Natural killer cell treated with Interleukin-12 subunit alpha and Interleukin-12 subunit beta and Interleukin-15 and Interleukin-18, amount 100 ng/mL, for 72 hours (primary cell): ENCODE measurements at regions not wholly inside any gene's neighbourhood (a gene's known extent, or its start where the extent isn't known, plus 50 kb on each side); places are given as distances from the start of the nearest gene placed in this dataset.
"Not testable (repeated sequence)": the region's sequence is repeated elsewhere in the genome, so short reads cannot be mapped to it uniquely, and the experiment has no call there.

ENCODE experiments used
- ATAC-seq, 2 donors: fragments of 150-1000 bp; cut with Tn5 transposase in 1 of 2; sonication (Bioruptor Pico), chemical (Tn5 transposase) in 1 of 2; 2 replicates each; pipeline ENCODE4 v1.10.0; 2021
- DNase-seq: peaks from one replicate; pipeline ENCODE4 v3.0.0; 2022; ENCODE audit warnings: low spot score
- H3K27ac Mint-ChIP-seq, 2 donors: 1 replicate in 1 of 2; 2 replicates in 1 of 2; pipeline ENCODE4 v1.8.0; 2022; ENCODE audit warnings: mixed read lengths in 2 of 2, mild to moderate bottlenecking in 1 of 2, moderate library complexity in 1 of 2
- H3K27me3 Mint-ChIP-seq, 2 donors: 1 replicate in 1 of 2; 2 replicates in 1 of 2; pipeline ENCODE4 v1.8.0; 2022; ENCODE audit warnings: mixed read lengths in 2 of 2
- H3K36me3 Mint-ChIP-seq: one replicate; pipeline ENCODE4 v1.8.0; 2022; ENCODE audit warnings: mixed read lengths
- H3K4me1 Mint-ChIP-seq, 2 donors: 1 replicate in 1 of 2; 2 replicates in 1 of 2; pipeline ENCODE4 v1.8.0; 2022; ENCODE audit warnings: low read depth in 2 of 2, mixed read lengths in 2 of 2, mild to moderate bottlenecking in 1 of 2
- H3K4me3 Mint-ChIP-seq: one replicate; pipeline ENCODE4 v1.8.0; 2022; ENCODE audit warnings: mixed read lengths
- H3K9me3 Mint-ChIP-seq: 2 replicates; pipeline ENCODE4 v1.8.0; 2022; ENCODE audit warnings: mixed read lengths

GRCh38 chr7:96770758-96771157 lies 61.1 kb upstream of the SEM1 start:
- Mint-ChIP-seq H3K27ac (no peak overlapping the region), H3K36me3 (peaks cover 6% of the 10 kb centered on the region), H3K27me3 (peaks cover 30 to 50% of the 10 kb centered on the region in 2 donors), H3K4me1 (no peaks in the 10 kb centered on the region), H3K9me3 (peaks cover 3% of the 10 kb centered on the region), H3K4me3 (no peak overlapping the region)
- DNase-seq: no peak
- no peak for ATAC-seq

- Mint-ChIP-seq H3K36me3 (peaks cover 6% of the 10 kb centered on the region), H3K4me1 (no peaks in the 10 kb centered on the region), H3K27ac (no peak overlapping the region), H3K27me3 (peaks cover 27 to 53% of the 10 kb centered on the region in 2 donors), H3K9me3 (peaks cover 3% of the 10 kb centered on the region), H3K4me3 (no peak overlapping the region)
- ATAC-seq: no peak
- DNase-seq: no peak
Observed at GRCh38 chr7:96772139-96772694, 62.6 kb upstream of the SEM1 start.

- no peak overlapping the region for H3K27ac Mint-ChIP-seq
- no peak overlapping the region for H3K4me3 Mint-ChIP-seq
- H3K36me3 Mint-ChIP-seq: peaks cover 6% of the 10 kb centered on the region
- no peak for ATAC-seq
- no peaks in the 10 kb centered on the region for H3K4me1 Mint-ChIP-seq
- no peak for DNase-seq
- peaks cover 30 to 53% of the 10 kb centered on the region in 2 donors for H3K27me3 Mint-ChIP-seq
- peaks cover 3% of the 10 kb centered on the region for H3K9me3 Mint-ChIP-seq
Observed at GRCh38 chr7:96773483-96773882, 63.8 kb upstream of the SEM1 start.

DNA sequence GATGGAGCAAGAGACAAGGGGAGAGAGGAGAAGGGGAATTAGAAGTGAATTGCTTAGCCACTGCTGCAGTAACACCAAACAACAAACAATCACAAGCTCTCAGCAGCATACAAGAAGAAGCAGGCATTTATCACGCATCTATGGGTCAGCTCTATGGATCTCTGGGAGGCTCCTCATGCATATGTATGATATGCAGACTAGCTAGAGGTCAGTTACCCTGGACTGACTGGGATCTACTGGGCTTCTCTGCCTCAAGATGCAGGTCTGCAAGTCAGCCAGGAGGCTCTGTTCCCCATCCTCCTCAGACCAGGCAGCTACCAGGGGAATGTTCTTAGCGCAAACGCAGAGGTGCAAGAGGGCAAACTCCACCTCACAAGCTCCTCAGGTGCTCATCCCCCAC lies 64.7 kb upstream of the SEM1 start:
- no peak overlapping the region for H3K4me3 Mint-ChIP-seq
- ATAC-seq: no peak
- no peaks in the 10 kb centered on the region for H3K4me1 Mint-ChIP-seq
- H3K27me3 Mint-ChIP-seq: peaks cover 26 to 49% of the 10 kb centered on the region in 2 donors
- peaks cover 5% of the 10 kb centered on the region for H3K36me3 Mint-ChIP-seq
- no peaks in the 10 kb centered on the region for H3K9me3 Mint-ChIP-seq
- H3K27ac Mint-ChIP-seq: no peak overlapping the region
- DNase-seq: no peak

DNA sequence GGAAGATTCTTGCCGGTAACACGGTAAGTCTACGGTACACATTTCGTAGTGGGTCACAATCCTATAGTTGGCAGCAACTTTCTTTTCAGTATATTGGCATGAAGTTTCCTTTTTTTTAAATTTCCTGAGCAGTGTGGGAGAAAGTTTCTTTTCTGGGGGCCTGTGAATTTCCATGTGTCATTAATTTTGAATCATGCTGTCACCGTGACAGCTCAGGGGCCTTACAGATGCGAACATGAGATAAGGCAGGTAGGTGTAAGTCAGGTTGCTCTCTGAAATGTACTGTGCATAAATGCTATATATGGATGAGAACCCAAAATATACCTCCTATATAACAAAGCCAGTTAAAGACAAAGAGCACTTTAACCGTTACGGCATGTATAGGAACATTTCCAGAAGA lies 65.4 kb upstream of the SEM1 start:
- Mint-ChIP-seq H3K27me3 (peaks cover 25 to 46% of the 10 kb centered on the region in 2 donors), H3K4me1 (no peaks in the 10 kb centered on the region), H3K27ac (no peak overlapping the region), H3K9me3 (no peaks in the 10 kb centered on the region), H3K4me3 (no peak overlapping the region), H3K36me3 (no peaks in the 10 kb centered on the region)
- DNase-seq (no peak), ATAC-seq (no peak)

- H3K36me3 Mint-ChIP-seq: no peaks in the 10 kb centered on the region
- no peak overlapping the region for H3K27ac Mint-ChIP-seq
- no peak overlapping the region for H3K4me3 Mint-ChIP-seq
Observed at GRCh38 chr7:96778263-96778662, 68.6 kb upstream of the SEM1 start.

DNA sequence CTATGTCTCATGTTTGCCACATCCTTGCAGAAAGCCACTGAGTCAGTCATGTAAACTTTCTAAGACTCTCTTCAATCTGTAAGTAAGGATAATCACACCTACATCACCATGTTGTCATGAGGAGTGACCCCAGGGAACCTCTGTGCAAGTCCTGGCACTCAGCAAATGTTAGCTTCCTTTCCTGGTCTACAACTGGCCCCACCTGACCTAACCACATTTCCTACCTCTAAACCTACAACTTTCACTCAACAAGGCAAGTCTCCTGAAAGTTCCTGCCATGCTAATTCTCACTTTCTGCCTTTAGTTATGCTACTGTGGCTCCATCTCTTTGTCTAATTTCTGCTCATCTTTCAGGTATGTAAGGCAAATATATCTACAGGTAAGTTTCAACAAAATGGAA lies 72.3 kb upstream of the SEM1 start:
- DNase-seq (no peak), ATAC-seq (no peak)
- H3K27me3 Mint-ChIP-seq: peaks cover 6 to 18% of the 10 kb centered on the region in 2 donors
- H3K27ac Mint-ChIP-seq: no peak overlapping the region
- peaks cover 0 to 5% of the 10 kb centered on the region in 2 donors for H3K4me1 Mint-ChIP-seq
- no peak overlapping the region for H3K4me3 Mint-ChIP-seq
- no peaks in the 10 kb centered on the region for H3K36me3 Mint-ChIP-seq
- H3K9me3 Mint-ChIP-seq: no peaks in the 10 kb centered on the region

More at GRCh38 chr7:96778263-96778662, 68.6 kb upstream of the SEM1 start:
- Mint-ChIP-seq H3K9me3 (no peaks in the 10 kb centered on the region), H3K4me1 (peaks cover 0 to 5% of the 10 kb centered on the region in 2 donors), H3K27me3 (peaks cover 21 to 36% of the 10 kb centered on the region in 2 donors)
- ATAC-seq (no peak), DNase-seq (no peak)

DNA sequence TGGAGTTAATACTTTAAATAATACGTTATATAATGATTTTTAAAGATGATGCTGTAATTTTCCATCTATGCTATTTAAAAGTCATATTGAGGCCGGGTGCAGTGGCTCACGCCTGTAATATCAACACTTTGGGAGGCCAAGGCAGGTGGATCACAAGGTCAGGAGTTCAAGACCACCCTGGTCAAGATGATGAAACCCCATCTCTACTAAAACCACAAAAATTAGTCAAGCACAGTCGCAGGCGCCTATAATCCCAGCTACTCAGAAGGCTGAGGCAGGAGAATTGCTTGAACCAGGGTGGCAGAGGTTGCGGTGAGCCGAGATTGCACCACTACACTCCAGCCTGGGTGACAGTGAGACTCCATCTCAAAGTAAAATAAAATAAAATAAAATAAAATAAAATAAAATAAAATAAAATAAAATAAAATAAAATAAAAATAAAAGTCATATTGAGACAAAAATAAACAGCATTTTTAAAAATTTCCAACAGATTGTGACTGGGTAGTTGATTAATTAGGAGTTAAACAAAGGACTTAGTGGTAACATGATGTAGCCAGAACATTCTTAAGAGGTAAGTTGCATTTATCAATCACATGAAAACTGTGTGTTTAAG lies 73.1 kb upstream of the SEM1 start:
- H3K4me3 Mint-ChIP-seq, H3K4me1 Mint-ChIP-seq, ATAC-seq, H3K27ac Mint-ChIP-seq, H3K9me3 Mint-ChIP-seq, DNase-seq, H3K36me3 Mint-ChIP-seq: not testable (repeated sequence)
- H3K27me3 Mint-ChIP-seq: peaks cover 4 to 18% of the 10 kb centered on the region in 2 donors

DNA sequence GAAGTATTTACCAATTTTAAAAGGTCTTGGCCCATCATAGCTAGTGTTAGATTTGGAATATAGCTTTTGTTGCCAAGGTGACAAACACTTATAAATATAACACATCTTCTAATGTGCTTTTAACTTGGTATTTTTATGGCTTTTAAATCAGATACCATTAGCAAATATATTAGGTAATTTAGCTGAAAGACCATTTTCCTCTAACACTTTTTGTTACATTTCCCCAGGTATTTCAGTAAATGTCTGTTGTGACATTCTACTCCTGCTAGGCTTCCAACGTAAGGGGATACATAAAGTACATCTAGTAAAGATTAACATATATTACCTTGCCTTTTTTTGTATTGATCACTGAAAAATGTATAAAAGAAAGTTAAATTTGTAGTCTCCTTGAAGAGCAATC lies 75.0 kb upstream of the SEM1 start:
- ATAC-seq (no peak), DNase-seq (no peak)
- Mint-ChIP-seq H3K27ac (no peak overlapping the region), H3K36me3 (no peaks in the 10 kb centered on the region), H3K27me3 (peaks cover 2 to 16% of the 10 kb centered on the region in 2 donors), H3K4me1 (peaks cover 0 to 5% of the 10 kb centered on the region in 2 donors), H3K9me3 (no peaks in the 10 kb centered on the region), H3K4me3 (no peak overlapping the region)

GRCh38 chr7:96786261-96786997 lies 76.8 kb upstream of the SEM1 start:
- Mint-ChIP-seq H3K9me3 (no peaks in the 10 kb centered on the region), H3K36me3 (no peaks in the 10 kb centered on the region), H3K27ac (no peak overlapping the region), H3K4me1 (peaks cover 0 to 5% of the 10 kb centered on the region in 2 donors), H3K4me3 (no peak overlapping the region), H3K27me3 (peaks cover 2 to 18% of the 10 kb centered on the region in 2 donors)
- ATAC-seq: no peak
- no peak for DNase-seq

DNA sequence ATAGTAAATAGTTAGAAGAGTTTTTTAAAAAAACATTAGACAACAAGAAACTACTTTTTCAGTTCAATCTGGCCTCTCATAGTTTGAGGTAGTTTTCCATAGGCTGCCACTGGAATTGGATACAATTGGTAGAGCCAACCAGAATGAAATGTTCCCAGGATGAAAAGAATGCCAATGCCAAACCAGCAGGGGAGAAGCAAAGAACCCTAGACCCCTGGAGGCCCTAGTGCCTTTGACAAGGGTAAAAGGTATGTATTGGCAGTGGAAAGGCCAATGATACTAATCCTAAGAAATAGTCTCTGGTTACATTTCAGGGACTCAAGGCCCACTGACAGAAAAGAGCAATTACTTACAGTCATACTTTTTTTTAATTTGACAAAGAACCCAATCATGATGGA lies 77.4 kb upstream of the SEM1 start:
- H3K9me3 Mint-ChIP-seq: peaks cover 2% of the 10 kb centered on the region
- H3K36me3 Mint-ChIP-seq: no peaks in the 10 kb centered on the region
- no peak for DNase-seq
- peaks cover 7 to 20% of the 10 kb centered on the region in 2 donors for H3K27me3 Mint-ChIP-seq
- no peak overlapping the region for H3K27ac Mint-ChIP-seq
- H3K4me3 Mint-ChIP-seq: no peak overlapping the region
- ATAC-seq: no peak
- peaks cover 0 to 2% of the 10 kb centered on the region in 2 donors for H3K4me1 Mint-ChIP-seq

DNA sequence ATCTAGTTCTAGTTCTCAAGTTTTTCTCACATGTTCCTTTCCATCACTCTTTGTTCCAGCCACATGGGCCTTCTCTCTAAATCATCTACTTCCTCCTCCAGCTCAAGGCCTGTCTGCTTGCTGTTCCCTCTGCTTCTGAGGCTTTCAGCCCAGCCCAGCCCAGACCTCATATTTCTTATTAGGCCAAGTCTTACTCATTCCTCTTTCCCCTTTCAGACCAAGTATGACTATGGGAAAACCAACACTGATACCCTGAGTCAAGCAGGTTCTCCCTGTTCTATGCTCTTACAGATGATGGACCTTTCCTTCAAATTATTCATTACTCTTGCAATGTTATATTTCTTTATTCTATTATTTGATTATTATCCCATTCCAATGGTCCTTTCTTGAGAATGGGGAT lies 80.3 kb upstream of the SEM1 start:
- ATAC-seq: no peak
- Mint-ChIP-seq H3K27ac (no peak overlapping the region), H3K27me3 (peaks cover 20 to 29% of the 10 kb centered on the region in 2 donors)

DNA sequence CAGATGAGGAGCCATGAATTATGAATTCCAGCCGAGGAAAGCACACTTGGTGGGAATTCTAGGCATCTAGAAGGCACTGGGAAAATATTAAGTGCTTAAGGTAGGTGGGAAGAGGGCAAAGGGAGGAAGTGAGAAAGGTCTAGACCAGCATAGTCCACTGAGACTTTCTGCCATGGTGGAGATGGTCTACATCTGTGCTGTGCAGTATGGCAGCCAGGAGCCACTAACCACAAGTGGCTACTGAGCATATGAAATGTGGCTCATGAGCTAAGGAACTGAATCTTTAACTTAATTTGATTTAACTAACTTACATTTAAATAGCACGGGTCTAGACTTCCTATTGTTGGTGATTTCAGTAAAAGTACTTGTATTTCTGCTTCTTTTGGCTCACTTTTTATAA lies 82.5 kb upstream of the SEM1 start:
- ATAC-seq (no peak), DNase-seq (no peak)
- no peaks in the 10 kb centered on the region for H3K36me3 Mint-ChIP-seq
- H3K27me3 Mint-ChIP-seq: peaks cover 18 to 33% of the 10 kb centered on the region in 2 donors
- peaks cover 2% of the 10 kb centered on the region for H3K9me3 Mint-ChIP-seq
- H3K4me3 Mint-ChIP-seq: no peak overlapping the region
- H3K27ac Mint-ChIP-seq: no peak overlapping the region
- no peaks in the 10 kb centered on the region for H3K4me1 Mint-ChIP-seq

More for the DNA sequence above, 80.3 kb upstream of the SEM1 start:
- H3K36me3 Mint-ChIP-seq: no peaks in the 10 kb centered on the region
- H3K9me3 Mint-ChIP-seq: peaks cover 2% of the 10 kb centered on the region
- H3K4me3 Mint-ChIP-seq: no peak overlapping the region
- DNase-seq: no peak
- H3K4me1 Mint-ChIP-seq: no peaks in the 10 kb centered on the region

DNA sequence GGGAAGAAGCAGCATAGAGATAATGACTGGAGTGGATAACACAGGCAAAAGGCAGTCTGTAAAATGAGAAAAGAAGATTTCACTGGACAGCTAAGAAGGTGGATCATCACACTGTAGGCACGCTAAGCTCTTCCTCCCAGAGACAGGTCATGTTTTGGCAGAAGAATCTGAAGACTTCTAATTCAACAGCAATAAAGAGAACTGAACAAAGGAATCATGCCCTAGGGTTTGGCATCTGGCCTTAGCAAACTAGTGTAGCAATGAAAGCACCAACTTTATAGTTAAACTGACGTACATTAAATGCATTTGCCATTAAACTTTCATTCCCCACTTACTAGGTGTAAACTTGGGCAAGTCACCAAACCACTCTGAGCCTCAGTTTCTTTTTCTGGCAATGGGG lies 84.4 kb upstream of the SEM1 start:
- ATAC-seq (no peak), DNase-seq (no peak)
- Mint-ChIP-seq H3K27me3 (peaks cover 26 to 48% of the 10 kb centered on the region in 2 donors), H3K27ac (no peak overlapping the region), H3K4me1 (no peaks in the 10 kb centered on the region), H3K9me3 (peaks cover 2% of the 10 kb centered on the region), H3K36me3 (no peaks in the 10 kb centered on the region), H3K4me3 (no peak overlapping the region)
